ENCODE measurements at regions not wholly inside any gene's neighbourhood (a gene's known extent, or its start where the extent isn't known, plus 50 kb on each side); places are given as distances from the start of the nearest gene placed in this dataset.

DNA sequence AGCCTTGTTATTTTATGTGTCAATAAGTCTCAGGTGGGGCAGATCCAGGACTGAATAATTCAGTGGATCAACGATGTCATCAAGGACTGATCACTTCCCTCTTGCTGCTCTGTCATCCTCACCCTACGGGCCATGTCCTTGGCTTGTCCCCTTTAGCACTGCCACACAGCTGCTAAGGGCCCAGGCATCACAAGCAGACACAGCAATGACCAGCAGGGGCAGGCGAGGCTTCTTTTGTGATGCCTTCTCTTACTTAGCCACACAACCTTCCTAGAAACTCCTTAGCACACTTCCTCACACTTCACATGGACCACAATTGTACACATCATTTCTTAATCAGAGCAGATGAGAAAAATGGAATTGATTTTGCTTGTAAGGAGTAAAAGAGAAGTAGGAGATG lies 356.3 kb upstream of the SOX9 start:
- Histone ChIP-seq H3K4me3 (no peak overlapping the region), H3K9me3 (no peaks in the 10 kb centered on the region), H3K27ac (no peak overlapping the region), H3K4me1 (ENCODE audit: insufficient read depth) (no peaks in the 10 kb centered on the region), H3K36me3 (no peaks in the 10 kb centered on the region), H3K27me3 (no peaks in the 10 kb centered on the region)
- TF ChIP-seq, protein P1, sequence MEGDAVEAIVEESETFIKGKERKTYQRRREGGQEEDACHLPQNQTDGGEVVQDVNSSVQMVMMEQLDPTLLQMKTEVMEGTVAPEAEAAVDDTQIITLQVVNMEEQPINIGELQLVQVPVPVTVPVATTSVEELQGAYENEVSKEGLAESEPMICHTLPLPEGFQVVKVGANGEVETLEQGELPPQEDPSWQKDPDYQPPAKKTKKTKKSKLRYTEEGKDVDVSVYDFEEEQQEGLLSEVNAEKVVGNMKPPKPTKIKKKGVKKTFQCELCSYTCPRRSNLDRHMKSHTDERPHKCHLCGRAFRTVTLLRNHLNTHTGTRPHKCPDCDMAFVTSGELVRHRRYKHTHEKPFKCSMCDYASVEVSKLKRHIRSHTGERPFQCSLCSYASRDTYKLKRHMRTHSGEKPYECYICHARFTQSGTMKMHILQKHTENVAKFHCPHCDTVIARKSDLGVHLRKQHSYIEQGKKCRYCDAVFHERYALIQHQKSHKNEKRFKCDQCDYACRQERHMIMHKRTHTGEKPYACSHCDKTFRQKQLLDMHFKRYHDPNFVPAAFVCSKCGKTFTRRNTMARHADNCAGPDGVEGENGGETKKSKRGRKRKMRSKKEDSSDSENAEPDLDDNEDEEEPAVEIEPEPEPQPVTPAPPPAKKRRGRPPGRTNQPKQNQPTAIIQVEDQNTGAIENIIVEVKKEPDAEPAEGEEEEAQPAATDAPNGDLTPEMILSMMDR (IDR thresholded peaks at IDR 0.05), result no peak
- TF ChIP-seq EP300 (IDR thresholded peaks at IDR 0.05), result no peak
- no peak for DNase-seq
- intact Hi-C loops (cut with DNase I), result no loop called here
- WGBS, 3 donors, result 42 to 52% (median 52%) methylated on average over 3 of the region's 3 CpGs

GRCh38 chr17:71765437-71765836 lies 355.4 kb upstream of the SOX9 start:
- H3K4me1 ChIP-seq (ENCODE audit: insufficient read depth), result no peaks in the 10 kb centered on the region
- intact Hi-C loops (cut with DNase I), result loop anchor here in 1 of 4 donors (5.0 kb wide), 1 partner anchor 362 kb away; no protein-coding TSS in a partner anchor
- no peak for DNase-seq
- H3K9me3 ChIP-seq, result no peaks in the 10 kb centered on the region
- H3K36me3 ChIP-seq, result no peaks in the 10 kb centered on the region
- H3K27ac ChIP-seq, result no peak overlapping the region
- TF ChIP-seq POLR2A (IDR thresholded peaks at IDR 0.05) (no peak), EP300 (IDR thresholded peaks at IDR 0.05) (no peak)
- TF ChIP-seq, protein P1 (IDR thresholded peaks at IDR 0.05), result no peak
- no peaks in the 10 kb centered on the region for H3K27me3 ChIP-seq
- 3 to 16% (median 10%) methylated on average over 2 of the region's 2 CpGs for WGBS, 3 donors
- H3K4me3 ChIP-seq, result no peak overlapping the region

DNA sequence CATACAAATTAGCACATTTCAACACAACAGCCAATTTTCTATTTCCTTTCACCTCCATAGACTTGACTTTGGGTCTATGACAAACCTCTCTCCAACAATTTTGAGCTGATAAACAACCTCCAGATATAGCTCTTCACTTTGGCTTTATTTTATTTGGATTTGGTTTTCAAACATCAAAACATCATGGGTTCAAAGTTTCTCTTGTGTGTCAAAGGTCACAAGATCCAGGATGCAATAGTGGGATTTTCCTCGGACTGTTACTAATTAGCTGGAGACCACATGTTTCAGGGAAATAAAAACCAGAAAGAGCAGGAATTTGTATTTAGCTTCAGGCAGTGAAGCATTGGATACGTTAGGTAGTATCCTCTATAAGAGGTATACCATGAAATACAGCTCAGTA lies 351.0 kb upstream of the SOX9 start:
- Histone ChIP-seq H3K27ac (no peak overlapping the region), H3K4me3 (no peak overlapping the region), H3K27me3 (no peaks in the 10 kb centered on the region), H3K4me1 (ENCODE audit: insufficient read depth) (no peaks in the 10 kb centered on the region), H3K36me3 (no peaks in the 10 kb centered on the region), H3K9me3 (no peaks in the 10 kb centered on the region)
- no peak for DNase-seq
- TF ChIP-seq POLR2A (IDR thresholded peaks at IDR 0.05) (no peak), EP300 (IDR thresholded peaks at IDR 0.05) (no peak)
- TF ChIP-seq, protein P1 (IDR thresholded peaks at IDR 0.05), result no peak
- WGBS, 3 donors, result 43 to 47% (median 44%) methylated on average over 2 of the region's 2 CpGs
- intact Hi-C loops (cut with DNase I), result loop anchor here in 2 of 4 donors (1.0 to 5.0 kb wide), 2 partner anchors 10 to 357 kb away; no protein-coding TSS in a partner anchor

- WGBS, 3 donors, result 75 to 80% (median 78%) methylated on average over 6 of the region's 6 CpGs
- no peak overlapping the region for H3K27ac ChIP-seq
- no peaks in the 10 kb centered on the region for H3K9me3 ChIP-seq
- H3K27me3 ChIP-seq, result no peaks in the 10 kb centered on the region
- H3K4me1 ChIP-seq (ENCODE audit: insufficient read depth), result no peaks in the 10 kb centered on the region
- no peak overlapping the region for H3K4me3 ChIP-seq
- no peaks in the 10 kb centered on the region for H3K36me3 ChIP-seq
- intact Hi-C loops (cut with DNase I), result no loop called here
- no peak for DNase-seq
- TF ChIP-seq, protein P1 (IDR thresholded peaks at IDR 0.05), result no peak
- TF ChIP-seq EP300 (IDR thresholded peaks at IDR 0.05), result no peak
- no peak for TF ChIP-seq POLR2A (IDR thresholded peaks at IDR 0.05)
Measured at GRCh38 chr17:71777048-71777640, 343.7 kb upstream of the SOX9 start.

All from ovary (tissue), 7 donors.